OCI-LY3 (cell line): ENCODE measurements at regions not wholly inside any gene's neighbourhood (a gene's known extent, or its start where the extent isn't known, plus 50 kb on each side); places are given as distances from the start of the nearest gene placed in this dataset.
"Not testable (repeated sequence)": the region's sequence is repeated elsewhere in the genome, so short reads cannot be mapped to it uniquely, and the experiment has no call there.

Source experiments
- H2AFZ ChIP-seq: fragments of 200-600, 300-600 bp; shearing (Covaris generic); 2 replicates; pipeline ENCODE4 v1.6.0; 2014; ENCODE audit warnings: antibody characterized with exemption, low read depth, low read length
- H3K27ac ChIP-seq: fragments of 200-600, 300-600 bp; sonication (generic); 2 replicates; pipeline ENCODE4 v1.5.1; 2014; ENCODE audit warnings: mild to moderate bottlenecking, low read length, moderate library complexity, mixed read lengths
- H3K27me3 ChIP-seq: fragments of 200-600, 300-600 bp; sonication (generic); 2 replicates; pipeline ENCODE4 v1.6.1; 2014; ENCODE audit warnings: low read depth, low read length, mixed read lengths
- H3K36me3 ChIP-seq: fragments of 200-600, 300-600 bp; sonication (generic); replicated peaks from 2 replicates; pipeline ENCODE3; 2014; ENCODE audit warnings: low read depth, low read length, mixed read lengths
- H3K4me1 ChIP-seq: fragments of 300-600, 200-600 bp; sonication (generic); 2 replicates; pipeline ENCODE4 v1.6.1; 2014; ENCODE audit warnings: low read length, mixed read lengths
- H3K4me2 ChIP-seq: fragments of 200-600, 300-600 bp; sonication (generic); 2 replicates; pipeline ENCODE4 v1.6.1; 2014; ENCODE audit warnings: low read length, mixed read lengths
- H3K4me3 ChIP-seq: fragments of 300-600, 200-600 bp; sonication (generic); 2 replicates; pipeline ENCODE4 v1.5.1; 2014; ENCODE audit warnings: antibody characterized with exemption, mild to moderate bottlenecking, low read length, moderate library complexity
- H3K79me2 ChIP-seq: fragments of 300-600, 200-600 bp; shearing (Covaris generic); 2 replicates; pipeline ENCODE4 v1.6.1; 2014; ENCODE audit warnings: mild to moderate bottlenecking, low read length, mixed read lengths
- H3K9ac ChIP-seq: fragments of 300-600, 200-600 bp; shearing (Covaris generic); 2 replicates; pipeline ENCODE4 v1.6.0; 2014; ENCODE audit warnings: mild to moderate bottlenecking, low read length, moderate library complexity
- H3K9me3 ChIP-seq: fragments of 200-600, 300-600 bp; shearing (Covaris generic); 2 replicates; pipeline ENCODE4 v1.6.1; 2014; ENCODE audit warnings: low read length, mixed read lengths; ENCODE audit not compliant: insufficient read depth
- H4K20me1 ChIP-seq: fragments of 200-600, 300-600 bp; sonication (generic); 2 replicates; pipeline ENCODE4 v1.6.1; 2016; ENCODE audit warnings: low read length, mixed read lengths; ENCODE audit not compliant: insufficient read depth
- EZH2phosphoT487 ChIP-seq: fragments of 200-600 bp; shearing (Covaris generic); IDR thresholded peaks from 2 replicates; pipeline ENCODE4 v1.6.1; 2018; ENCODE audit warnings: antibody characterized with exemption, mixed run types, low read depth
- TF ChIP-seq, protein P1 (sequence below): fragments of 200-600, 300-600 bp; sonication (generic); IDR thresholded peaks from 2 replicates; pipeline ENCODE4 v1.5.1; 2014; ENCODE audit warnings: antibody characterized with exemption, low read length, low read depth

DNA sequence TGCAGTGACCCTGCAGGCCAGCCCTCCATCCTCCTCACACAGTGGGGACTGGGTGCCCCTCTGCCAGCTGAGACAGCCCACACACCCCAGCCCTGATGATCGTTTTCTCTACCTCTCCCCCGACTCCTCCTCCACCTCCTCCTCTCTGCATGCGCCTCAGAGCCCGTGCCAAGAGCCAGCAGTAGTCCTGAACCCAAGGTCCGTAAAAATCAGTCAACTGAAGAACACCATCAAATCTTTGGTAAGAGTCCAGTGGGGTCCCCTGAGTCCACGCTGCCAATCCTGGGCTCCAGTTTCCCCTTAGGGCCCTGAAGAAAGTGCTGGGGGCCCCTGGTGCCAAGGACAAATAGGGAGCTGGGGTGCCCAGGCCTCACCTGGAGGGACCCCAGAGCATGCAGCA, 109.3 kb upstream of the FAN1 start:
- Histone ChIP-seq H3K9ac (no peak overlapping the region), H3K4me2 (no peak overlapping the region), H3K79me2 (no peaks in the 10 kb centered on the region), H2AFZ (no peak overlapping the region), H3K4me3 (no peak overlapping the region), H3K36me3 (no peaks in the 10 kb centered on the region), H3K4me1 (no peaks in the 10 kb centered on the region), H3K27me3 (no peaks in the 10 kb centered on the region), H3K27ac (no peak overlapping the region), H3K9me3 (no peaks in the 10 kb centered on the region), H4K20me1 (no peaks in the 10 kb centered on the region)
- TF ChIP-seq EZH2phosphoT487, result no peak
- TF ChIP-seq, protein P1, sequence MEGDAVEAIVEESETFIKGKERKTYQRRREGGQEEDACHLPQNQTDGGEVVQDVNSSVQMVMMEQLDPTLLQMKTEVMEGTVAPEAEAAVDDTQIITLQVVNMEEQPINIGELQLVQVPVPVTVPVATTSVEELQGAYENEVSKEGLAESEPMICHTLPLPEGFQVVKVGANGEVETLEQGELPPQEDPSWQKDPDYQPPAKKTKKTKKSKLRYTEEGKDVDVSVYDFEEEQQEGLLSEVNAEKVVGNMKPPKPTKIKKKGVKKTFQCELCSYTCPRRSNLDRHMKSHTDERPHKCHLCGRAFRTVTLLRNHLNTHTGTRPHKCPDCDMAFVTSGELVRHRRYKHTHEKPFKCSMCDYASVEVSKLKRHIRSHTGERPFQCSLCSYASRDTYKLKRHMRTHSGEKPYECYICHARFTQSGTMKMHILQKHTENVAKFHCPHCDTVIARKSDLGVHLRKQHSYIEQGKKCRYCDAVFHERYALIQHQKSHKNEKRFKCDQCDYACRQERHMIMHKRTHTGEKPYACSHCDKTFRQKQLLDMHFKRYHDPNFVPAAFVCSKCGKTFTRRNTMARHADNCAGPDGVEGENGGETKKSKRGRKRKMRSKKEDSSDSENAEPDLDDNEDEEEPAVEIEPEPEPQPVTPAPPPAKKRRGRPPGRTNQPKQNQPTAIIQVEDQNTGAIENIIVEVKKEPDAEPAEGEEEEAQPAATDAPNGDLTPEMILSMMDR, result no peak

DNA sequence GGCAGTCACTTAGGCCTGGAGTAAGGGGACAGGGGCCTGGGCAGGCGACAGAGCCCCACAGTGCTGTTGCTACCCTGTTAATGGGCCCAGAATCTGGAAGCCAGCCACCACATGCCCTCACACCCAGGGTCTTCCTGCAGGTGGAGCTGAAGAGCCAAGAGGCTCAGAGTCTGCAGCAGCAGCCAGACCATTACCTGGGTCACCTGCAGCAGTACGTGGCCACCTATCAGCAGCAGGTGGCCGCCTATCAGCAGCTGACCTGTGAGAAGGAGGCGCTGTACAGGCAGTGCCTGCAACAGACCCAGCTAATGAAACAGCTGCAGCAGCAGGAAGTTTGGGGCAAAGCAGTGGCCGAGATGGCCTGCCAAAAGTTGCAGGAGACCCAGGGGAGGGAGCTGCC, 104.2 kb upstream of the FAN1 start:
- H4K20me1 ChIP-seq, H2AFZ ChIP-seq, H3K4me2 ChIP-seq, H3K27ac ChIP-seq, H3K4me3 ChIP-seq, H3K27me3 ChIP-seq, H3K79me2 ChIP-seq, H3K36me3 ChIP-seq, H3K9ac ChIP-seq, H3K9me3 ChIP-seq, H3K4me1 ChIP-seq: not testable (repeated sequence)
- TF ChIP-seq, protein P1, result peak; percentile 33

DNA sequence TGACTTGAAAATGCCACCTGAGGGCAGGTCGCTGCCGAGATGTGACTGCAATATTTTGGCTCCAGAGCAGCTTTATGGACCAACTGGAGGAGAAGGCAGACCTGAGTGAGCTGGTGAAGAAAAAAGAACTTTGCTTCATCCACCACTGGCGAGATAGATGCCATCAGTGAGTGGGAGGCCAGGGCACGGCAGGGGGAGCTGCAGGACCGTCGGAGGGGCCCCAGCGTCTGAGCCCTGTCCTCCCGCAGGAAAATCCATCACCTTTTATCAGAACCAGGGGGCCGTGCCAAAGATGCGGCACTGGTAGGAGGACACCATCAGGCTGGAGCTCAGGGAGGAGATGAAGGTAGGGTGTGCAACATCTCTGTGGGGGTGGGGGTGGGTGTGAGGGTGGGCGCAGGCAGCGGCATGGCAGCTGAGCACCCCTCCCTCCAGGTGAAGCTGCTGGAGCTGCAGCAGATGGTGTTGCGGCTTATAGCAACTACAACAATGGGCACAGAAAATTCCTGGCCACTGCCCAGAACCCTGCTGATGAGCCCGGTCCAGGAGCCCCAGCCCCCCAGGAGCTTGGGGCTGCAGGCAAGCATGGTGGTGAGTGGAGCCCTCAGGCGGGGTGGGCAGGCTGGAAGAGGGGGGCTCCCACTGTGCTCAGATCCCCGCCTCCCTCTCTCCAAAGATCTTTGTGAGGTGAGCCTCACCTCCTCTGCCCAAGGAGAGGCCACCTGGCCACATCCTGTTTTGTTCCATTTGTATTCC, 102.4 kb upstream of the FAN1 start:
- H3K4me2 ChIP-seq, H3K36me3 ChIP-seq, H3K4me3 ChIP-seq, H3K79me2 ChIP-seq, H3K9me3 ChIP-seq, H3K4me1 ChIP-seq, H4K20me1 ChIP-seq, H3K27ac ChIP-seq, H3K27me3 ChIP-seq, H3K9ac ChIP-seq, H2AFZ ChIP-seq: not testable (repeated sequence)
- TF ChIP-seq, protein P1, result 0 out of 2 replicates have a peak, but pooled peaks have one; percentile 7

DNA sequence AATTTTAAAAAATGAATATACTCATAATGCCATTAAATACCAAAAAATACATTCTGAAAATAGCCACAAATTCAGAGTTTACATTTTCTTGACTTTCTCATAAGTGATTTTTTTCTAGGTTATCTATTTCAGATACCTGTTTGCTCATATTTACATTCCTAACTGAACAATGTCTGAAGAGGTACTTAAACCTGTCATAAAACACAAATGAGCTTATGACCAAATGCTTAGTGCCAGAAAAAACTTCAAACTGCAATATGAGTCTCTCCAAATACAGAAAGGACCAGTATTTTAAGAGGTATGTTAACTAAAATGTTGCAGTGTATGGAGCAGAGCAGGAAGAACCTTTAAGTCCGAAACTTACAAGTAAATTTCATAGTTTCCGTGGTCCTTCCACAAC, 101.7 kb upstream of the FAN1 start:
- not testable (repeated sequence) for H3K27ac ChIP-seq, H3K36me3 ChIP-seq

DNA sequence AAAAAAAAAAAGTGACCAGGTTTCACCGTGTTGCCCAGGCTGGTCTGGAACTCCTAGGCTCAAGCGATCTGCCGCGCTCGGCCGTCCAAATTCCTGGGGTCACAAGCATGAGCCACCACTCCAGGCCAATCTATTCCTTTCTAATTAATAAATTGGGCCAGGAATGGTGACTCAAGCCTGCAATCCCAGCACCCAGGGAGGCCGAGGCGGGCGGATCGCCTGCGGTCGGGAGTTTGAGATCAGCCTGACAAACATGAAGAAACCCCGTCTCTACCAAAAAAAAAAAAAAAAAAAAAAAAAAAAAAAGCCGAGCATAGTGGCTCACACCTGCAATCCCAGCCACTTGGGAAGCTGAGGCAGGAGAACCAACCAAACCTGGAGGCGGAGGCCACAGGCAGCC, 100.0 kb upstream of the FAN1 start:
- not testable (repeated sequence) for H3K4me3 ChIP-seq, H3K4me2 ChIP-seq, H3K4me1 ChIP-seq, H3K79me2 ChIP-seq, H3K27ac ChIP-seq, H3K36me3 ChIP-seq, H3K9me3 ChIP-seq, H2AFZ ChIP-seq, H4K20me1 ChIP-seq, H3K9ac ChIP-seq, H3K27me3 ChIP-seq

More for the DNA sequence above, 101.7 kb upstream of the FAN1 start:
- H2AFZ ChIP-seq, H3K27me3 ChIP-seq, H4K20me1 ChIP-seq, H3K9ac ChIP-seq, H3K79me2 ChIP-seq, H3K4me2 ChIP-seq, H3K4me1 ChIP-seq, H3K4me3 ChIP-seq, H3K9me3 ChIP-seq: not testable (repeated sequence)
